ENCODE measurements at regions not wholly inside any gene's neighbourhood (a gene's known extent, or its start where the extent isn't known, plus 50 kb on each side); places are given as distances from the start of the nearest gene placed in this dataset.

GRCh38 chr4:178633263-178633662 is 1191.0 kb upstream of the AGA start:
- DNase-seq, result no peak

DNA sequence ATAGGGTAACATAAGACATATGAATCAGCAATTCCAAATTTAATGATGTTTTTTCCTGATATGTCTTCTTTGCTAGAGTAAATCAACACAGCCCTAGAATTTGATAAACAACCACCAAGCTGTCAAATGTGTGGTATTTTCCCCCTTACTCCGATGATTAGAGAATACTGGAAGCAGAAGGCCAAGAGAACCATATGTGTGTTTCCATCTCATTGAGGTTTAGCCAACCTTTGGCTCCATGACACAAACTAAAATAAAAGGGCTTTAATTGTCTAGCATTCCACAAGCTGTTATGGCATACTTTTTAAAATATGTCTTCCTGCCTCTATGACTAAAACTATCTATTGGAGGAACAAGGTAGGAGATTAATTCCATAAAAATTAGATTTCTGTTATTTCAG is 1222.4 kb upstream of the AGA start:
- no peak for DNase-seq

GRCh38 chr4:178665916-178666315 is 1223.7 kb upstream of the AGA start:
- DNase-seq, result no peak

DNA sequence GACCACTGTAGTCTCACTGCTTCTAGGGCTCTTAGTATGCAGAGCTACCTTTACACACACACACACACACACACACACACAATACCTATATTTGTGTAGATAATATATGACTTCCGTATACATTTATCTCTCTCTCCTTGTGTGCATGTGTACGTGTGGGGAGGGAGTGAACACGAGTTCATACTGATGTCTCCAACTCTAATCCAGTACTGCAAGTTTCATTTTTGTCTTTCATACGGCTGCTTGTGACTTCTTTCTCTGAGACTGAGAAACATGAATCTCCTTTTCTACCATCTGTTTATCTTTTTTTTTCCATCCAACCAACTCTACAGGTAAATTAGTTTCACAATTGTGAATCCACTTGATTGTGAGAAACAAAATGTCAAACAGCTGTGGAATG is 1229.5 kb upstream of the AGA start:
- DNase-seq, result no peak

DNA sequence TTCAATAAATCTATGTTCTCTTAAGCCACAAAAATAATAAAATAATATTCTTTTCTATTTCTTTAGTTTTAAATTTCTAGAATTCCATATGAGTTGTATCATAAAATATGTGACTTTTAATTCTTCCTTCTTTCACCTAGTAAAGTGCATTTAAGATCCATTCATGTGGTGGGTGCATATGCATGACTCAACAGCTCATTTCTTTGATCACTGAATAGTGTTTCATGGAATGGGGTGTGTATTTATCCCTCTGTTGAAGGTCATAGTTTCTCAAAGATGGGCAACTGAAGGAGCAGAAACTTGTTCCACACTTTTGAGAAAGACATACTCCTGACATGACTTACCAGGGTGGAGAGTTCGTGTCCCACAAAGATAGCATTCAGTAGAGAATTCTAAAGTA is 1230.3 kb upstream of the AGA start:
- no peak for DNase-seq

DNA sequence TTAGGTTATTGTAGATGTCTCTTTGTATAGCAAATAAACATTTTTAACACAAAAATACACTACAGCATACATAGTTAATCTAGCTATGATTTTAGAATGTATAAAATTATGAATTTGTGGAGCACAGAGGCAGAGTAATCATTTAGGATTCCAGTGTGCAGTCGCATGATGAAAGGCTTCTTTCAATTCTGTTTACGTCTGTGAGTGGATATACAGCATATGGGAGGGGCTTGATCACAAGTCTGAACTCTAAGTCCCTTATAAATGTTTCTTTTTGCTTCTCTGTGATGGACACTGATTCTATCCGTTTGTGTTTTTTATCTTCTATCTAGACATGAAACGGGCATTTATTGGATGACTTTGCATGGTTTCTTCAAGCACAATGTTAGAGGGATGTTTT is 1239.6 kb upstream of the AGA start:
- DNase-seq, result no peak

DNA sequence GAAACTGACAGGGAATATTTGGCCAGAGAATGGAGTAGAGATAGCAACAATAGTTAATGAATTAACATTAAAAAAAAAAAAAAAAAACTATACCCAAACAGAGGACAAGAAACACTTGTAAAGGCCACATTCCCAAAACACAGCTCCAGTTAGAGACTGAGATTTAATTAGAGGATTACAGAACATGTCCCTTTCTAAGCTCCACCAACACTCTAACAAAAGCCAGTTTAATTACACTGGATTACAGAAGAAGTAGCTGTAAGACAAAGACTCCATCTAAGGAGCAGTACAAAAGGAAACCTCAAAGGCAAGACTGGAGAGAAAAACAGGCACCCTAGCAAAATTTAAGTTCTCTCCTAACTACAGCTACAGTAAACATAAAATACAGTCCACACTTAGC is 1247.7 kb upstream of the AGA start:
- DNase-seq, result no peak

DNA sequence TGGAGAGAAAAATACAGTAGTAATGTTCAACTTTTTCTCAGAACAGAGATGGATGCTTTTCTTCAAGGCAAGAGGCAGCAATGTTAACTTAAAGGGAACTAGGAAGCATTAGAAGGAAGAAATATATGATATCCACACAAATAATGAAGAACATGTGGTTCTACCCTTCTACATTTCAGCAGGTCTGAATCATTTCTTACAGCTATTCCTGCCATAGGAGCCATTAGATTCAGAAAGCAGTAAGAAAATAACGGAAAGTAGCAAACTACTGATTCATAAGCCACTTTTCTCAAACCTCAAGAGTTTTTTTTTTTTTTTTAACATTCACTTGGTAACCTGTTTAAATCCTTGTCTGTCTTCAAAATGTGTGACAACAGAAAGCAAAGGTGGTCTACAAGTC is 1251.6 kb upstream of the AGA start:
- DNase-seq, result no peak

- no peak for DNase-seq
Observed at GRCh38 chr4:178696515-178696914, 1254.3 kb upstream of the AGA start.

DNA sequence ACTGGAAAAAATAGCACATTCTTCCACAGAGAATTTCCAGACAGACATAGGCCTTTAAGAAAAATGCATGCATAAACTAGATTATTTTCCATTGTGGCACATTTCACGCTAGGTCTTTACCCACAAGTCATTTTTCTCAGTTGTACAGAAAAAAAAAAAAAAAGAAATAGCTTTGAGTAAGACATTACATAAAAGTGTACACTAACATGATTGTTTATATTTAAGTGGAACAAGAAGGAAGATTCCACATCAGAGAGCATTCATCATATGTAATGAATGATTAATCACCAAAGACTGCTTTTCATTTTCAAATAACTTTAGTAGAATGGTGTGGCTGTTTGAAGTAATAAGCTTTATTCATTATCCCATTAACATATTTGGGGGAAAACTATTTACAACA is 1270.2 kb upstream of the AGA start:
- no peak for DNase-seq

DNA sequence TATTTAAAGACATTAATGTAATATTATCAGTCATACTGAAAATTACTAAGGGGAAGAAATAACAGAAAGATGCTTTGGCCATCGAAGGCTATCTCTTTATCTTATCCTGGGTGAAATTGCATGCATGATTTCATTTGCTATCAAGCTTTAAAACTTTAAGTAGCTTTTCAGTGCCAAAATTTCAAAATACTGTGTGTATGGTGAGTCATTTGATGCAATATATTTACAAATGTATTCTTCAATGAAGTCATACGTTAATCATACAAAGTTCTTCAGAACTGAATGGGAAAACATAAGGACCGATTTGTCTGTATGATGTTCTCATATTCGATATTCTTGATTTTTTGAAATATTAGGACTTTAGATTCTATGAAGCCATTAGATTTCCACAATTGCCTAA is 1295.8 kb upstream of the AGA start:
- no peak for DNase-seq

GRCh38 chr4:178745203-178745602 is 1303.0 kb upstream of the AGA start:
- DNase-seq, result no peak

GRCh38 chr4:178752954-178753525 is 1310.8 kb upstream of the AGA start:
- DNase-seq, result no peak

DNA sequence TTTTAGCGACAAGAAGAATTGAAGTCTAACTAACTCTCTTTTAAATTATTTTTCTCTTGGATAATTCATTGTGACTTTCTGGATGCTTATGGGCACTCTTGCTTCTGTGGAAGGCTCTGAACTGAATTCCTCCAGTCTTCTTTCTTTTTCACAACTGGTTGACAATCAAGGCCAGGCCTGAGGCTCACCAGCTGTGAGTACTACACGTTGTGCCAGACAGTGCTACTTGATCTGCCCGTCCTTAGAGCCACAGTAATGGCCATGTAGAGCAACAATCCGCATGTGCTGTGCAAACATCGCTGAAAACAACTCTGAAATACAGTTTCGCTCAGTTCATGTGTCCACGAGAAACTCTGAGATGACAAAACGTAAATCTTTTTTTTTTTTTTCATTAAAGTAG is 1336.3 kb upstream of the AGA start:
- no peak for DNase-seq

GRCh38 chr4:178781779-178782178 is 1339.5 kb upstream of the AGA start:
- no peak for DNase-seq

- no peak for DNase-seq
Observed at GRCh38 chr4:178784491-178784890, 1342.3 kb upstream of the AGA start.

DNA sequence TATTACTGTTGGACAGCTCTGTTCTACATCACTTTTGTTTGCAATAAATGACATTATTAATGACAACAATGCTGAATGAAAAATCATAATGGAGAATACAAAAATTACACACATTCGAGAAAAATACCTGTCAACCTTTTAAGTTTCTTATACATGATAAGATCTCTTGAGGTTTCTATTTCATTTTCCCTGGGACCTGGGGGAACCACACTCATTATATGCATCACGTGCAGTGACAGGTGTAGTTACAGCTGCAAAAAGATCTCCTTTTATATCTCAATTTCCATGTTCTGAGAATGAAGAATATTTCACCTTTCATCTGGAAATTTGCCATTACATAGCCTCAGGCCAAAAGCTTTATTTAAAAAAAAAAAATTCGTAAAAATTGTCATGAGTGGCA is 1347.0 kb upstream of the AGA start:
- no peak for DNase-seq

GRCh38 chr4:178799204-178799603 is 1357.0 kb upstream of the AGA start:
- no peak for DNase-seq

DNA sequence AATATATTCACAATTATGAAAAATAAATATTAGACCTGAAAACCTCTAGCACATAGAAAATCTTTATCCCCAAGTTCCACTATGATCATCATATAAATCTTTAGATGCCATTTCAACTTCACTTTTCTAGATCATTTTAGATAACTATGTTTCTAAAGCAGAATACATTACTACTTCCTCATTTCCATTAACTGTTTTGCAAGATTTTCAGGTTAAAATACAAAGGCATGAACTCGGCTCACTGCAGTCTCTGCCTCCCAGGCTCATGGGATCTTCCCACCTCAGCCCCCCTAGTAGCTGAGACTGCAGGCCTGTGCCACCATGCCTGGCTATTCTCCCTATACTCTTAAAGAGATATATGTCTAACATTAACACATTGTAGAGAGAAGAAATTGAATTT is 1365.9 kb upstream of the AGA start:
- DNase-seq, result no peak

- DNase-seq, result no peak
Observed at GRCh38 chr4:178809921-178810320, 1367.7 kb upstream of the AGA start.

DNA sequence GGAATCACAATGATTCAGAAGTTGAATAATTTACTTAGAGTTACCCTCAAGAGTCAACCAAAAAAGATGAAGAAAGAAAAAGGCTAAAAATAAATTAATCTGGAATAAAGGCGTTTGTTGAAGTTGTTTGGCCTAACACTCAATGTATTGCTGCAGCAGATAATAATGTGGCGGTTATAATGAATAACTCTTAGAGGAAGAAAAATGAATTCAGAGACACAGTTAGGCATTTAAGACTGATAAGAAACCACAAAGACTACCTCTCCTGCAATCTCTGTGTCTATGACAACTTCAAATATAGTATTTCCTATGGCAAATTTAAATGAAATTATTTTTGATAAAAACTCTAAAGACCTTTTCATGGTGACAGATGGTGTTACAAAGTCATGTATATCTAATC is 1369.1 kb upstream of the AGA start:
- DNase-seq, result no peak

GRCh38 chr4:178812866-178813265 is 1370.6 kb upstream of the AGA start:
- no peak for DNase-seq

- no peak for DNase-seq
Observed at GRCh38 chr4:178814908-178815307, 1372.7 kb upstream of the AGA start.

- no peak for DNase-seq
Observed at GRCh38 chr4:178823673-178824295, 1381.5 kb upstream of the AGA start.

GRCh38 chr4:178836865-178837264 is 1394.6 kb upstream of the AGA start:
- no peak for DNase-seq

DNA sequence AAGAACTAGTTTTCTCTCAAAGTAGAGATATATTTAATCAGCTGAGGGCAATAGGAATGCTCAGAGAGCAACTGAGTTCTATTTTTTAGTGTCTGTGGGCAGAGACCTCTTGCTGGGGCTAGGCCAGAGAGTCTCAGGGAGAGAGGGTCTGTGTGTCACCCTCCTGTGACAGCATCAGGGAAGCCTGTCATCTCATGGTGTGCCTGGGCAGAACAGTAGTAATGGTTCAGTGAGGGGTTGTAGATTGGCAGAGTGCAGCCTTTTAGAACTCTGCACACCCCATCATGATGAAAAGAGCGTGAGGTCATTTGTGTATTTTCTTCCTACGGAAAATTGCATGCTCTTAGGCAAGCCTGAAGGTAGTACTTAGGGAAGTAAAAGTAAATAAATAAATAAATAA is 1396.5 kb upstream of the AGA start:
- DNase-seq, result no peak
